Brain pericyte (primary cell): ENCODE measurements at regions not wholly inside any gene's neighbourhood (a gene's known extent, or its start where the extent isn't known, plus 50 kb on each side); places are given as distances from the start of the nearest gene placed in this dataset.

Experiments used
- DNase-seq: peaks from one replicate; pipeline ENCODE4 v3.0.0-alpha.2; 2012; ENCODE audit warnings: low read depth, low spot score

- DNase-seq = no peak
These were observed 254.6 kb upstream of the SLC24A2 start for GRCh38 chr9:20043461-20043860.

- DNase-seq = no peak
These were observed 254.2 kb upstream of the SLC24A2 start for GRCh38 chr9:20043035-20043434.

- DNase-seq = no peak
These were observed 253.4 kb upstream of the SLC24A2 start for GRCh38 chr9:20042128-20042711.

- no peak for DNase-seq
These were observed 252.9 kb upstream of the SLC24A2 start for GRCh38 chr9:20041697-20042081.

- no peak for DNase-seq
These were observed 252.3 kb upstream of the SLC24A2 start for GRCh38 chr9:20040991-20041696.

- DNase-seq = no peak
These were observed 248.9 kb upstream of the SLC24A2 start for GRCh38 chr9:20037699-20038098.

- DNase-seq = no peak
These were observed 244.7 kb upstream of the SLC24A2 start for GRCh38 chr9:20033511-20033910.

- DNase-seq = no peak
These were observed 243.7 kb upstream of the SLC24A2 start for GRCh38 chr9:20032413-20033006.

- DNase-seq = no peak
These were observed 243.0 kb upstream of the SLC24A2 start for GRCh38 chr9:20031836-20032235.

- no peak for DNase-seq
These were observed 241.8 kb upstream of the SLC24A2 start for GRCh38 chr9:20030671-20031070.

GRCh38 chr9:20030221-20030620, 241.4 kb upstream of the SLC24A2 start:
- DNase-seq = no peak

GRCh38 chr9:20028849-20029231, 240.0 kb upstream of the SLC24A2 start:
- no peak for DNase-seq

GRCh38 chr9:20028192-20028848, 239.5 kb upstream of the SLC24A2 start:
- no peak for DNase-seq

- no peak for DNase-seq
These were observed 235.2 kb upstream of the SLC24A2 start for GRCh38 chr9:20023961-20024571.

- no peak for DNase-seq
These were observed 234.5 kb upstream of the SLC24A2 start for GRCh38 chr9:20023210-20023905.

GRCh38 chr9:20022410-20022809, 233.6 kb upstream of the SLC24A2 start:
- DNase-seq = no peak

- DNase-seq = no peak
These were observed 227.8 kb upstream of the SLC24A2 start for GRCh38 chr9:20016611-20017010.

GRCh38 chr9:20015427-20015931, 226.6 kb upstream of the SLC24A2 start:
- DNase-seq = no peak

GRCh38 chr9:20014168-20014567, 225.3 kb upstream of the SLC24A2 start:
- DNase-seq = no peak

GRCh38 chr9:20012232-20012631, 223.4 kb upstream of the SLC24A2 start:
- DNase-seq = no peak

- no peak for DNase-seq
These were observed 220.8 kb upstream of the SLC24A2 start for GRCh38 chr9:20009606-20010005.
